GM12864 (cell line): ENCODE measurements at regions not wholly inside any gene's neighbourhood (a gene's known extent, or its start where the extent isn't known, plus 50 kb on each side); places are given as distances from the start of the nearest gene placed in this dataset.

ENCODE experiments used
- DNase-seq: peaks from one replicate; pipeline ENCODE4 v3.0.0-alpha.2; 2011; ENCODE audit warnings: low read depth
- H3K4me3 ChIP-seq: 2 replicates; pipeline ENCODE4 v1.5.1; 2011; ENCODE audit warnings: mild to moderate bottlenecking, low read depth, low read length, control low read depth
- TF ChIP-seq, protein P1 (sequence below): IDR thresholded peaks from 2 replicates; pipeline ENCODE4 v1.5.1; 2011; ENCODE audit warnings: low read depth, mild to moderate bottlenecking, moderate library complexity, low read length, control low read depth, inconsistent platforms; ENCODE audit errors: missing control alignments

DNA sequence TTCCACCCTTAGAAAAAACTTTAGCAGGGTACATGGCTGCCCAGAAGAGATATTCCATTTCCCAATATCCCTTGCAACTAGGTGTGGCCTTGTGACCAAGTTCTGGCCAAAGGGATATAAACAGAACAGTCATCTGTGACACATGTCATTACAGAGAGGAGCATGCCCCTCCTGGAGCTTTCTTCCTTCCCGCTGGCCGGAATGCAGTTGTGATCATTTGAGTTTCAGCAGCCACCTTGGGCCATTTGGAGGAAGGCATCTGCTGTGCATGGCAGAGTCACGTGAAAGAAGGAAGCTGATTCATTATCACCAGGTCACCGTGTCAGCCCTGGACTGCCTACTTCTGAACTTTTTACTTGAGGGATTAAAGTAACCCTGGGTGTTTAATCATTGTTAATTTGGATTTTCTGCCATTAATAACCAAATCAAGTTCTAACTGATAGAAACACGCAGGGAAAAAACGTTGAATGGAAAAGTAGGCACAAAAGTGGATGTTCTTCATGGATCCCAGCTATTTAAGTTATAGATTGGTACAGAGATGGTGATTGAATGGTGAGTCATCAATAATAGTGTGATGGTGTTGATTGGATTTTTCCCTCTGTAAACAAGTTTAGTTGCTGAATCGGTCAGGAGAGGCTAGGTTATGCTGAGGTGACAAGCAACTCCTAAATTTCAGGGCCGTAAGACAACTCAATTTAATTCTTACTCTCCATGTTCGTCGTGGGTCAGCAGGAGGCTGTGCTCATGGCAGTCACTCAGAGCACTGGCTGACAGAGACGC is 80.7 kb upstream of the CCDC167 start:
- no peak for DNase-seq
- TF ChIP-seq, protein P1, sequence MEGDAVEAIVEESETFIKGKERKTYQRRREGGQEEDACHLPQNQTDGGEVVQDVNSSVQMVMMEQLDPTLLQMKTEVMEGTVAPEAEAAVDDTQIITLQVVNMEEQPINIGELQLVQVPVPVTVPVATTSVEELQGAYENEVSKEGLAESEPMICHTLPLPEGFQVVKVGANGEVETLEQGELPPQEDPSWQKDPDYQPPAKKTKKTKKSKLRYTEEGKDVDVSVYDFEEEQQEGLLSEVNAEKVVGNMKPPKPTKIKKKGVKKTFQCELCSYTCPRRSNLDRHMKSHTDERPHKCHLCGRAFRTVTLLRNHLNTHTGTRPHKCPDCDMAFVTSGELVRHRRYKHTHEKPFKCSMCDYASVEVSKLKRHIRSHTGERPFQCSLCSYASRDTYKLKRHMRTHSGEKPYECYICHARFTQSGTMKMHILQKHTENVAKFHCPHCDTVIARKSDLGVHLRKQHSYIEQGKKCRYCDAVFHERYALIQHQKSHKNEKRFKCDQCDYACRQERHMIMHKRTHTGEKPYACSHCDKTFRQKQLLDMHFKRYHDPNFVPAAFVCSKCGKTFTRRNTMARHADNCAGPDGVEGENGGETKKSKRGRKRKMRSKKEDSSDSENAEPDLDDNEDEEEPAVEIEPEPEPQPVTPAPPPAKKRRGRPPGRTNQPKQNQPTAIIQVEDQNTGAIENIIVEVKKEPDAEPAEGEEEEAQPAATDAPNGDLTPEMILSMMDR: no peak
- no peak overlapping the region for H3K4me3 ChIP-seq

DNA sequence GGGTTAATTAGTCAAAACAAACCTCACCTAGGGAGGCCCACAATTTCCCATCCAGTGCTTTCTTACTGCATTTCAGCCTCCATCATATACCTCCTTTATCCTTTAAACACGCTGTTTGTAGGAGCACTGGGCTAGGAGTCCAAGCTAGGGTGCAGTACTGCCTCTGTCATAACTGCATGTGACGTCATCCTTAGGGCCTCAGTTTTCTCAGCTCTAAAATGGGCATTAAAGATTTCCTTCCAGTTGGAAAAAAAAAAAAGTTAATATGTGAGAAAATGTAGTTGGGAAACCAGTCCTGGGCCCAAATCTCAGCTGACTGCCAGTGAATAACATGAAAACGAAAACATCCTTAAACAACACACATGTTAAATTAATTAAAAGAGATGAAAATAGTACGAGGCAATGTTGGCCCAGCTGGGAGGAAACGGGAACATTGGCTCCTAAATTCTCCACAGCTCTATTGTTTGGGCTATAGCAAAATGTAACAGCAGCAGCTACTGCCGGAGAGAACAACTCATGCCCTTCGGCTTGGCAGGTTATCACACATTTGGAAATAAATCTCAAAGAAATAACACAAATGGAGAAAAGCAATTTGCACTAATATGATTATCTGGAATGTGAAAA is 79.9 kb upstream of the CCDC167 start:
- TF ChIP-seq, protein P1: no peak
- H3K4me3 ChIP-seq: no peak overlapping the region
- DNase-seq: no peak

DNA sequence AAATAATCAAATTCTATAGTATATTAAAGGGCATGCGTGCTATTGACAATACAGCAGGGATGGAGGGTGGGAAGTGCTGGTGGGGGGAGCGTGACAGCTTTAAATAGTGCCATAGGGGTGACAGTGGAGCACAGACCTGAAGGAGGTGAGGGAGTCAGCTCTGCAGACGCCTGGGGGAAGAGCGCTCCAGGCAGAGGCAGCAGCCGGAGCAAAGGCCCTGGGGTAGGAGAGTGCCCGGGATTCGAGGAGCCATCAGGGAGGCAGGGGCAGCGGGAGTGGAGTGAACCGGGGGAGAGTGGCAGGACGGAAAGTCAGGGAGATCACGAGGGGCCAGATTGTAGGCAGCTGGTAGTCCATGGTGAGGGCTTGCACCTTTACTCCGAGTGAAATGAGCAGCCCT is 78.4 kb upstream of the CCDC167 start:
- H3K4me3 ChIP-seq: no peak overlapping the region
- TF ChIP-seq, protein P1: no peak
- no peak for DNase-seq

DNA sequence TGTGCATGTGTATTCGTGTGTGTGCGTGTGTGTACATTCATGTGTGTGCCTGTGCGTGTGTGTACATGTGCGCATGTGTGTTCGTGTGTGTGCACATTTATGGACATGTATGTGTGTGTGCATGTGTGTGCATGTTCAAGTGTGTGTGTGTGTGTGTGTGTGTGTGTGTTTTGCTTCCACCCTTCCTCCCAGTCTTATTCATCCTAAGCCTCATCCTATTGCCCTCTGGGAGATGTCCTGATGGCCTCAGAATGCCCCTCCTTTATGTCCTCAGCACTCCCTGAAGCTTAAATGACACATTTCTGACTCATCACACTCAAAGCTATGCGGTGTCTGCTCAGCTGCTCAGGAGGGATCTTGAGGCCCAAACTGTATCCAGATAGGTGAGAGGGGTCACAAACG is 76.6 kb upstream of the CCDC167 start:
- DNase-seq: no peak
- no peak overlapping the region for H3K4me3 ChIP-seq
- TF ChIP-seq, protein P1: no peak

DNA sequence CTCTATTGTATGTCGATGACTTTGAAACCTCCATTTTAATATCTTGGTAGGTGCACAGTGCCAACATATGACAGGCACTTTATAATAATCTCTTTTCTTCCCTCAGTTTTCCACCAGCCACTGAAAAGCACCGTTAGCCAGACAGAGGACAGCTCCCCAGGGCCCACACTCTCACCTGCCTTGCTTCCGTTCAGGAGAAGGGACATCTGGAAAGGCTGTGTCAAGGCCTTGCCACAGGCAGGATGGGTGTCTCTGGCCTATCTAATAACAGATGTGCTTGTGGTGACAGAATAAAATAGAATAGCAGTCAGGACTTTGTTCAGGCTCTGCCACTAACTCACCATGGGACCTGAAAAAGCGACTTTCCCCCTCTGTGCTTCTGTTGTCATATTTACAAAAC is 75.5 kb upstream of the CCDC167 start:
- TF ChIP-seq, protein P1: no peak

DNA sequence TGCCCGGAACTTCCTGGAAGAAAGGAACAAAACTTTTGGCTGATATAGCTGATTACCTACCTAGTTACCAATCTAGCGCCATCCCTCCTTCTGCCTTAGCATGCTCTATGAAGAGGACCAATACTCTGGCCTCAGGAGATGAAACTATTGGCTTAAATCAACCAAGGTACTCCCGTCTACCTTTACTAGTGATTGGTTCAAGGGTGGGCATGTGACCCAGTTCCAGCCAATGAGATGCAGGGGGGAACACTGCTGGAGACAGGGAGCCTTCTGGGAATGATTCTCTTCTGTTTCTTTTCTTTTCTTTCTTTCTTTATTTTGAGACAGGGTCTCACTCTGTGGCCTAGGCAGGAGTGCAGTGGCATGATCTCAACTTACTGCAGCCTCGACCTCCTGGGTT is 72.6 kb upstream of the CCDC167 start:
- TF ChIP-seq, protein P1: no peak
- no peak overlapping the region for H3K4me3 ChIP-seq
- DNase-seq: no peak

More for the DNA sequence above, 75.5 kb upstream of the CCDC167 start:
- no peak overlapping the region for H3K4me3 ChIP-seq
- no peak for DNase-seq
